GM23248 (cell line): ENCODE measurements at regions not wholly inside any gene's neighbourhood (a gene's known extent, or its start where the extent isn't known, plus 50 kb on each side); places are given as distances from the start of the nearest gene placed in this dataset.

Source experiments
- EZH2 ChIP-seq: fragments of 200-600 bp; sonication (generic); IDR thresholded peaks from 2 replicates; pipeline ENCODE4 v1.6.1; 2018; ENCODE audit warnings: antibody characterized with exemption, mild to moderate bottlenecking; ENCODE audit not compliant: insufficient read depth, poor library complexity, severe bottlenecking
- EZH2phosphoT487 ChIP-seq: fragments of 200-600 bp; sonication (generic); IDR thresholded peaks from 2 replicates; pipeline ENCODE4 v1.6.1; 2018; ENCODE audit warnings: antibody characterized with exemption, moderate library complexity, mild to moderate bottlenecking, low read depth; ENCODE audit not compliant: insufficient read depth

DNA sequence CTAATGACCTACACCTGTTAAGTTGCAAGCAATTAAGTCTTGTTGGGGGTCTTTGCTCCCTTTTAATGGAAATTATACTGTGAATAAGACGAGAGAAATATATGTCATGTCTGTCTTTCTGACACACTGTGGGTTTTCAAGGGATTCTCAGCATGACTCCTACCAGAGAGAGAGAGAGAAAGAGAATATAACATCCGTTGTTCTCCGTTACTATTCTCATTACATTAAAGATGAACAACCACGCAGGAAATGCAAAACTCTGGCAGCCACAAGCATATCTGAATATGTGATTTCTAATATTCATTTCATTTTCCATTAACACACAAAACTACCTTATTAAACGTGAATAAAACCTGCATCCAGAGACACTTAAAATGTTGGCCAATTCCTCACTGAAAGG is 67.3 kb upstream of the EGLN3 start:
- TF ChIP-seq EZH2 (no peak), EZH2phosphoT487 (no peak)
